ENCODE measurements at regions not wholly inside any gene's neighbourhood (a gene's known extent, or its start where the extent isn't known, plus 50 kb on each side); places are given as distances from the start of the nearest gene placed in this dataset.

DNA sequence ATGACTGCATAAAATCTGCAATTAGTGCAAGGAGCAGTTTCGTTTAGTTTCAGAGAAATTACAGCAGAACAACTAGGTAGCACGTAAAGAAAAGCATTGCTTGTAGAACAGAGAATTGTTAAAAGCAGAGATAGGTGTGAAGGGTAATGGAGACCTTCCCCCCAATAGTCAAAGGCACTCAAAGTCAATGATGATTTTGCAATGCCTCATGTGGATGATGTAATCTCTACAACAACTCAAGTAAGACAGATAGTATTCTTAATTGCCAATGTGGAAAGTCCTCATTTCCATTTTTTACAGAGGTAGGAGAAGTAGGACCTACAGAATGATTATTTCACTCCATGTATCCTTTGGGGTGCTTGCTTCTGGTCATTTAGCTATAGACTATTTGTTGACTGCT lies 94.3 kb upstream of the GNAI1 start (continued):
- TF ChIP-seq, protein P1, sequence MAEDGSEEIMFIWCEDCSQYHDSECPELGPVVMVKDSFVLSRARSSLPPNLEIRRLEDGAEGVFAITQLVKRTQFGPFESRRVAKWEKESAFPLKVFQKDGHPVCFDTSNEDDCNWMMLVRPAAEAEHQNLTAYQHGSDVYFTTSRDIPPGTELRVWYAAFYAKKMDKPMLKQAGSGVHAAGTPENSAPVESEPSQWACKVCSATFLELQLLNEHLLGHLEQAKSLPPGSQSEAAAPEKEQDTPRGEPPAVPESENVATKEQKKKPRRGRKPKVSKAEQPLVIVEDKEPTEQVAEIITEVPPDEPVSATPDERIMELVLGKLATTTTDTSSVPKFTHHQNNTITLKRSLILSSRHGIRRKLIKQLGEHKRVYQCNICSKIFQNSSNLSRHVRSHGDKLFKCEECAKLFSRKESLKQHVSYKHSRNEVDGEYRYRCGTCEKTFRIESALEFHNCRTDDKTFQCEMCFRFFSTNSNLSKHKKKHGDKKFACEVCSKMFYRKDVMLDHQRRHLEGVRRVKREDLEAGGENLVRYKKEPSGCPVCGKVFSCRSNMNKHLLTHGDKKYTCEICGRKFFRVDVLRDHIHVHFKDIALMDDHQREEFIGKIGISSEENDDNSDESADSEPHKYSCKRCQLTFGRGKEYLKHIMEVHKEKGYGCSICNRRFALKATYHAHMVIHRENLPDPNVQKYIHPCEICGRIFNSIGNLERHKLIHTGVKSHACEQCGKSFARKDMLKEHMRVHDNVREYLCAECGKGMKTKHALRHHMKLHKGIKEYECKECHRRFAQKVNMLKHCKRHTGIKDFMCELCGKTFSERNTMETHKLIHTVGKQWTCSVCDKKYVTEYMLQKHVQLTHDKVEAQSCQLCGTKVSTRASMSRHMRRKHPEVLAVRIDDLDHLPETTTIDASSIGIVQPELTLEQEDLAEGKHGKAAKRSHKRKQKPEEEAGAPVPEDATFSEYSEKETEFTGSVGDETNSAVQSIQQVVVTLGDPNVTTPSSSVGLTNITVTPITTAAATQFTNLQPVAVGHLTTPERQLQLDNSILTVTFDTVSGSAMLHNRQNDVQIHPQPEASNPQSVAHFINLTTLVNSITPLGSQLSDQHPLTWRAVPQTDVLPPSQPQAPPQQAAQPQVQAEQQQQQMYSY (CRISPR knock-in tag; IDR thresholded peaks at IDR 0.05): no peak

DNA sequence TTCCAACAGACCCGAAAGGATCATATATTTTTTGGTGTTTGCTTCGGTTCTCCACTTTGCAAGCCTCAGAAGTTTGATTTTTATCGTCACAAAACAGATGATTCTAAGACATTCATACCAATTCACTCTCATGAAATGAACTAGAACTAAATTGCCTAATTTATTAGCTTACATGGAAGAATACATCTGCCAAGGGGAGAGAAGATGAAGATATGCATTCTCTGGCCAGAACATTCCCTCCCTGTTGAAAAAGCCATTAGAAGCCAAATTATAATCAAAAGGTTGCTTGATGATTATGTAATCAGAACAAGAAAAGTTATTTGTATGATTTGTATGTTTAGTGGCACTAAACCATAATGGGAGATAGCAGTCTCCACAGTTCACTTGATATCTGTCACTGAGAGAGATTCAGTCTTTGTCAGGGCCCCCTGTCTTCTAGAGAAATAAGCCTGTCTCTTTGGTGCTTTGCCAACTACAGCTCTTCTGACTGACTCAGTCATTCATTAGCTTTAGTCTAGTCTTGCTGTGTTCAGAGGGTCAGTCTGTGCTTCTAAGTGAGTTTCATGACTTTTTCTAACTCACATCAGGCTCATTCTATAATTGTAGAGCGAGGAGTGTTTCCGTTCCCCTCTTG lies 95.3 kb upstream of the GNAI1 start:
- SMC1A ChIA-PET (ENCODE audit: uncharacterized antibody, unreplicated experiment): no interaction called here
- intact Hi-C loops (cut with micrococcal nuclease; ENCODE audit: unreplicated experiment): no loop called here
- TF ChIP-seq CREM (IDR thresholded peaks at IDR 0.05; ENCODE audit: low read depth) (no peak), NBN (IDR thresholded peaks at IDR 0.05) (no peak), JUNB (IDR thresholded peaks at IDR 0.05) (no peak), ZBED1 (IDR thresholded peaks at IDR 0.05; ENCODE audit: borderline replicate concordance) (no peak), SIX5 (IDR thresholded peaks at IDR 0.05; ENCODE audit: low read depth, low read length, severe bottlenecking) (no peak)
- TF ChIP-seq, protein P2, sequence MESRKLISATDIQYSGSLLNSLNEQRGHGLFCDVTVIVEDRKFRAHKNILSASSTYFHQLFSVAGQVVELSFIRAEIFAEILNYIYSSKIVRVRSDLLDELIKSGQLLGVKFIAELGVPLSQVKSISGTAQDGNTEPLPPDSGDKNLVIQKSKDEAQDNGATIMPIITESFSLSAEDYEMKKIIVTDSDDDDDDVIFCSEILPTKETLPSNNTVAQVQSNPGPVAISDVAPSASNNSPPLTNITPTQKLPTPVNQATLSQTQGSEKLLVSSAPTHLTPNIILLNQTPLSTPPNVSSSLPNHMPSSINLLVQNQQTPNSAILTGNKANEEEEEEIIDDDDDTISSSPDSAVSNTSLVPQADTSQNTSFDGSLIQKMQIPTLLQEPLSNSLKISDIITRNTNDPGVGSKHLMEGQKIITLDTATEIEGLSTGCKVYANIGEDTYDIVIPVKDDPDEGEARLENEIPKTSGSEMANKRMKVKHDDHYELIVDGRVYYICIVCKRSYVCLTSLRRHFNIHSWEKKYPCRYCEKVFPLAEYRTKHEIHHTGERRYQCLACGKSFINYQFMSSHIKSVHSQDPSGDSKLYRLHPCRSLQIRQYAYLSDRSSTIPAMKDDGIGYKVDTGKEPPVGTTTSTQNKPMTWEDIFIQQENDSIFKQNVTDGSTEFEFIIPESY (IDR thresholded peaks at IDR 0.05): no peak
- TF ChIP-seq, protein P3, sequence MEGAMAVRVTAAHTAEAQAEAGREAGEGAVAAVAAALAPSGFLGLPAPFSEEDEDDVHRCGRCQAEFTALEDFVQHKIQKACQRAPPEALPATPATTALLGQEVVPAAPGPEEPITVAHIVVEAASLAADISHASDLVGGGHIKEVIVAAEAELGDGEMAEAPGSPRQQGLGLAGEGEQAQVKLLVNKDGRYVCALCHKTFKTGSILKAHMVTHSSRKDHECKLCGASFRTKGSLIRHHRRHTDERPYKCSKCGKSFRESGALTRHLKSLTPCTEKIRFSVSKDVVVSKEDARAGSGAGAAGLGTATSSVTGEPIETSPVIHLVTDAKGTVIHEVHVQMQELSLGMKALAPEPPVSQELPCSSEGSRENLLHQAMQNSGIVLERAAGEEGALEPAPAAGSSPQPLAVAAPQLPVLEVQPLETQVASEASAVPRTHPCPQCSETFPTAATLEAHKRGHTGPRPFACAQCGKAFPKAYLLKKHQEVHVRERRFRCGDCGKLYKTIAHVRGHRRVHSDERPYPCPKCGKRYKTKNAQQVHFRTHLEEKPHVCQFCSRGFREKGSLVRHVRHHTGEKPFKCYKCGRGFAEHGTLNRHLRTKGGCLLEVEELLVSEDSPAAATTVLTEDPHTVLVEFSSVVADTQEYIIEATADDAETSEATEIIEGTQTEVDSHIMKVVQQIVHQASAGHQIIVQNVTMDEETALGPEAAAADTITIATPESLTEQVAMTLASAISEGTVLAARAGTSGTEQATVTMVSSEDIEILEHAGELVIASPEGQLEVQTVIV (IDR thresholded peaks at IDR 0.05; ENCODE audit: borderline replicate concordance, partially characterized antibody): no peak
- TF ChIP-seq, protein P4, sequence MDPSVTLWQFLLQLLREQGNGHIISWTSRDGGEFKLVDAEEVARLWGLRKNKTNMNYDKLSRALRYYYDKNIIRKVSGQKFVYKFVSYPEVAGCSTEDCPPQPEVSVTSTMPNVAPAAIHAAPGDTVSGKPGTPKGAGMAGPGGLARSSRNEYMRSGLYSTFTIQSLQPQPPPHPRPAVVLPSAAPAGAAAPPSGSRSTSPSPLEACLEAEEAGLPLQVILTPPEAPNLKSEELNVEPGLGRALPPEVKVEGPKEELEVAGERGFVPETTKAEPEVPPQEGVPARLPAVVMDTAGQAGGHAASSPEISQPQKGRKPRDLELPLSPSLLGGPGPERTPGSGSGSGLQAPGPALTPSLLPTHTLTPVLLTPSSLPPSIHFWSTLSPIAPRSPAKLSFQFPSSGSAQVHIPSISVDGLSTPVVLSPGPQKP (IDR thresholded peaks at IDR 0.05; ENCODE audit: low read depth, low read length): no peak
- TF ChIP-seq, protein P5, sequence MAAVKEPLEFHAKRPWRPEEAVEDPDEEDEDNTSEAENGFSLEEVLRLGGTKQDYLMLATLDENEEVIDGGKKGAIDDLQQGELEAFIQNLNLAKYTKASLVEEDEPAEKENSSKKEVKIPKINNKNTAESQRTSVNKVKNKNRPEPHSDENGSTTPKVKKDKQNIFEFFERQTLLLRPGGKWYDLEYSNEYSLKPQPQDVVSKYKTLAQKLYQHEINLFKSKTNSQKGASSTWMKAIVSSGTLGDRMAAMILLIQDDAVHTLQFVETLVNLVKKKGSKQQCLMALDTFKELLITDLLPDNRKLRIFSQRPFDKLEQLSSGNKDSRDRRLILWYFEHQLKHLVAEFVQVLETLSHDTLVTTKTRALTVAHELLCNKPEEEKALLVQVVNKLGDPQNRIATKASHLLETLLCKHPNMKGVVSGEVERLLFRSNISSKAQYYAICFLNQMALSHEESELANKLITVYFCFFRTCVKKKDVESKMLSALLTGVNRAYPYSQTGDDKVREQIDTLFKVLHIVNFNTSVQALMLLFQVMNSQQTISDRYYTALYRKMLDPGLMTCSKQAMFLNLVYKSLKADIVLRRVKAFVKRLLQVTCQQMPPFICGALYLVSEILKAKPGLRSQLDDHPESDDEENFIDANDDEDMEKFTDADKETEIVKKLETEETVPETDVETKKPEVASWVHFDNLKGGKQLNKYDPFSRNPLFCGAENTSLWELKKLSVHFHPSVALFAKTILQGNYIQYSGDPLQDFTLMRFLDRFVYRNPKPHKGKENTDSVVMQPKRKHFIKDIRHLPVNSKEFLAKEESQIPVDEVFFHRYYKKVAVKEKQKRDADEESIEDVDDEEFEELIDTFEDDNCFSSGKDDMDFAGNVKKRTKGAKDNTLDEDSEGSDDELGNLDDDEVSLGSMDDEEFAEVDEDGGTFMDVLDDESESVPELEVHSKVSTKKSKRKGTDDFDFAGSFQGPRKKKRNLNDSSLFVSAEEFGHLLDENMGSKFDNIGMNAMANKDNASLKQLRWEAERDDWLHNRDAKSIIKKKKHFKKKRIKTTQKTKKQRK (IDR thresholded peaks at IDR 0.05; ENCODE audit: low read depth, low read length): no peak

More for the DNA sequence above, 95.3 kb upstream of the GNAI1 start:
- Histone ChIP-seq H3K36me3 (ENCODE audit: control insufficient read depth in 2 of 2, insufficient read depth in 2 of 2, low read length in 1 of 2) (no peaks in the 10 kb centered on the region), H3K9ac (ENCODE audit: control insufficient read depth, insufficient read depth, low read length) (no peak overlapping the region), H3K27ac (ENCODE audit: control insufficient read depth, insufficient read depth) (no peak overlapping the region), H3K9me3 (replicated peaks; ENCODE audit: control insufficient read depth, insufficient read depth, low read length) (no peaks in the 10 kb centered on the region), H3K4me1 (ENCODE audit: control insufficient read depth, insufficient read depth, low read length) (no peaks in the 10 kb centered on the region), H3K27me3 (replicated peaks in 1 of 2; ENCODE audit: control insufficient read depth in 2 of 2, insufficient read depth in 2 of 2, low read length in 1 of 2) (no peaks in the 10 kb centered on the region), H3K4me3 (no peak overlapping the region), H4K20me1 (ENCODE audit: control insufficient read depth, insufficient read depth) (no peaks in the 10 kb centered on the region), H2AFZ (ENCODE audit: control insufficient read depth, low read depth, low read length) (no peak overlapping the region), H3K4me2 (ENCODE audit: control insufficient read depth, insufficient read depth) (no peak overlapping the region), H3K79me2 (ENCODE audit: control insufficient read depth, insufficient read depth, low read length) (no peaks in the 10 kb centered on the region)
- no peak for ATAC-seq
- POLR2A ChIA-PET: no interaction called here
- CTCF ChIA-PET: no interaction called here
- RAD21 ChIA-PET (ENCODE audit: unreplicated experiment): no interaction called here
- FAIRE-seq: no peak
- in situ Hi-C loops (cut with MboI): no loop called here
- no TSS peak for BruUV-seq (replicated peaks)
- WGBS (ENCODE audit: insufficient coverage, insufficient replicate concordance, low lambda C conversion rate, missing lambda C conversion rate): 19% methylated on average over 5 of the region's 5 CpGs
- DNase-seq (ENCODE audit: low read depth, low spot score): no peak
